NT2/D1 (cell line): ENCODE measurements at regions not wholly inside any gene's neighbourhood (a gene's known extent, or its start where the extent isn't known, plus 50 kb on each side); places are given as distances from the start of the nearest gene placed in this dataset.

Source experiments
- SUZ12 ChIP-seq: IDR thresholded peaks from 2 replicates; pipeline ENCODE4 v1.6.1; 2011; ENCODE audit not compliant: insufficient read length, insufficient read depth; ENCODE audit errors: extremely low read depth
- YY1 ChIP-seq: IDR thresholded peaks from 2 replicates; pipeline ENCODE4 v1.6.1; 2011; ENCODE audit not compliant: insufficient read length, insufficient read depth

DNA sequence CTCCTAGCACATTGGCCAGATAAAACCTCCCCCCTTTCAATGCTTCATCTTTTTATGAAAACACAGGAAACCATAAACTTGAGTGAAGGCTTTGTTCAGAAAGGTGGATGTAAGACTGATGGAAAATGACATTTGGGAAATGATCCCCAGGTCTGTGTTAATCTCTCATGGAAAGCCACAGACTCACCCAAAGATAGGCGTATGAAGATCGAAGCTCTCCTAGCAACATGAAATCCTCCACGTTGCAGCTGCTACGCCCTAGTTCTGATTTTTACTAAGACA, 63.4 kb upstream of the PTGR2 start:
- TF ChIP-seq SUZ12: no peak
- no peak for TF ChIP-seq YY1
